ENCODE measurements at regions not wholly inside any gene's neighbourhood (a gene's known extent, or its start where the extent isn't known, plus 50 kb on each side); places are given as distances from the start of the nearest gene placed in this dataset.

DNA sequence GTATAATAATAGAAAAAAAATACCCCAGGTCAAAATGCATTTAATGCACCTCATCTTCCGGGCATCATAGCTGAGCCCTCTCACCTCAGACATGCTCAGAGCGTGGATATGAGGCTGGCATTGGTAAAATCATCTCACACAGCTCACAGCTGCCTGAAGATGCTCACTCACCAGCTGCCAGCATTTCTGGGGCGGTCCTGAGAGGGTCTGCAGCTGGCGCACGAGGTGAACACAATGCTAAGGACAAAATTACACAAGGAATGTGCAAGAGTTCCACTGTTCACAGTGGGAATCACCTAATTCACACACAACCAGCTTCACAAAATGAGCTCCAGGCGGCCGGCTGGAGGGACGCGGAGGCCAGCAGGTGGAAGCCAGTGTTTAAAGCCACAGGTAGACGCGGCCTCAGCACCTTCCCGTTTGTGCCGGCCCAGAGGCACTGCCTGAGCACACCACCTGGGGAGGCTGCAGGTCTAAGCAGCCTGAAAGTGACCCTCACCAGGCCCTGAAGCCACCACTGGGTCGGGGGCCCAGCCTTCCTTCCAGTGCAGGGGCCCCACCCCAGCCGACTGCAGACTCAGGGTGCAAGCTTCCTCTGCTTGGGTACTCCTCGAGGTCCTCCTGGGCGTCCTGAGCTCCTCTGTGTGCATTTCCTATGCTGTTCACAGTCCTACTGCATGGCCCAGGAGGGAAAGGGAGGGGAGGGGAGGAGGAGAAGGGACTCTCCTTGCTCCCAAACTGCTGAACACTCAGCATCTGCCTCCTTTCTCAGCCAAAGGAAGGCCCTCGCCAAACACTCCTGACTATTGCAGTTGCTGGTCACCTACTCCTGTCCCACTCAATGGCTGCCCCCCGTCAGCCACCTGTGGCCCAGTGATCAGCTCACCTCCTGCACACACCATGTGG, 61.2 kb upstream of the FAM20C start:
- H3K36me3 ChIP-seq (replicated peaks) = no peaks in the 10 kb centered on the region
- TF ChIP-seq, protein P1, sequence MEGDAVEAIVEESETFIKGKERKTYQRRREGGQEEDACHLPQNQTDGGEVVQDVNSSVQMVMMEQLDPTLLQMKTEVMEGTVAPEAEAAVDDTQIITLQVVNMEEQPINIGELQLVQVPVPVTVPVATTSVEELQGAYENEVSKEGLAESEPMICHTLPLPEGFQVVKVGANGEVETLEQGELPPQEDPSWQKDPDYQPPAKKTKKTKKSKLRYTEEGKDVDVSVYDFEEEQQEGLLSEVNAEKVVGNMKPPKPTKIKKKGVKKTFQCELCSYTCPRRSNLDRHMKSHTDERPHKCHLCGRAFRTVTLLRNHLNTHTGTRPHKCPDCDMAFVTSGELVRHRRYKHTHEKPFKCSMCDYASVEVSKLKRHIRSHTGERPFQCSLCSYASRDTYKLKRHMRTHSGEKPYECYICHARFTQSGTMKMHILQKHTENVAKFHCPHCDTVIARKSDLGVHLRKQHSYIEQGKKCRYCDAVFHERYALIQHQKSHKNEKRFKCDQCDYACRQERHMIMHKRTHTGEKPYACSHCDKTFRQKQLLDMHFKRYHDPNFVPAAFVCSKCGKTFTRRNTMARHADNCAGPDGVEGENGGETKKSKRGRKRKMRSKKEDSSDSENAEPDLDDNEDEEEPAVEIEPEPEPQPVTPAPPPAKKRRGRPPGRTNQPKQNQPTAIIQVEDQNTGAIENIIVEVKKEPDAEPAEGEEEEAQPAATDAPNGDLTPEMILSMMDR (IDR thresholded peaks at IDR 0.05; ENCODE audit: low read depth, low read length, missing control alignments) = no peak
- H3K27ac ChIP-seq = no peak overlapping the region
- H3K27me3 ChIP-seq (replicated peaks) = no peaks in the 10 kb centered on the region
- no peak overlapping the region for H3K4me3 ChIP-seq (ENCODE audit: low read depth, low read length)
- in situ Hi-C loops (cut with HindIII; ENCODE audit: low pct_ligation_motif_present, low sequenced_read_pairs) = no loop called here
- DNase-seq = no peak

DNA sequence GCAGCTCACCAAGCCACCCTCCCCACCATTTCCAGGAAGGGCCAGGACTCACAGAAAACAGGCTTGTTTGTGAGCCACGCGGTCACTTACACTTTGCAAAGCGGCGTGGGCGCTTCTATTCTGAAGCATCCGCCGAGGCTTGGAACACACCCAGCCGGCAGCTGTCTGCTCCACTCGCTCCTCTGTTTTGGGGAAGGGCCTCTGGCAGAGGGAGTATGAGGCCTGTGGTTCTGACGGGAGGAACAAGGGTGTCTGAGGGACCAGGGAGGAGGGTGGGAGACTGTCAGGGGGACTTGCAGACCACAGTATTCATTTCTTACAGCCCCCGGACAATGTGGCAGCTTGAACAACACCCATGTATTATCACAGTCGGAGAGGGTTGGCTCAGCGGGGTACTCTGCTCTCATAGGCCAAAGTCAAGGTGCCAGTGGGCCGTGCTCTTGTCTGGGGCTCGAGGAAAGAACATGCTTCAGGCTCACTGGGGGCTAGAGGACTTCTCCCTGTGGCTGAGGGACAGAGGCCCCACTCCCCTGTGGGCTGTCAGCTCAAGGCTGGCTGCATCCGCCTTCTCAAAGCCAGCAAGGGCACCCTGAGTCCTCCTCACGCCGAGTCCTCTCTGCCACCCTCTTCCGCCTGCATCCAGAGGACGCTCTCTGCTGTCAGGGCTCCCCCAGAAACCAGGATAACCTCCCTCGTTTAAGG, 60.4 kb upstream of the FAM20C start:
- no peak for DNase-seq
- in situ Hi-C loops (cut with HindIII; ENCODE audit: low pct_ligation_motif_present, low sequenced_read_pairs) = no loop called here
- Histone ChIP-seq H3K27me3 (replicated peaks) (no peaks in the 10 kb centered on the region), H3K4me3 (ENCODE audit: low read depth, low read length) (no peak overlapping the region), H3K36me3 (replicated peaks) (no peaks in the 10 kb centered on the region), H3K27ac (no peak overlapping the region)
- TF ChIP-seq, protein P1 (IDR thresholded peaks at IDR 0.05; ENCODE audit: low read depth, low read length, missing control alignments) = no peak

DNA sequence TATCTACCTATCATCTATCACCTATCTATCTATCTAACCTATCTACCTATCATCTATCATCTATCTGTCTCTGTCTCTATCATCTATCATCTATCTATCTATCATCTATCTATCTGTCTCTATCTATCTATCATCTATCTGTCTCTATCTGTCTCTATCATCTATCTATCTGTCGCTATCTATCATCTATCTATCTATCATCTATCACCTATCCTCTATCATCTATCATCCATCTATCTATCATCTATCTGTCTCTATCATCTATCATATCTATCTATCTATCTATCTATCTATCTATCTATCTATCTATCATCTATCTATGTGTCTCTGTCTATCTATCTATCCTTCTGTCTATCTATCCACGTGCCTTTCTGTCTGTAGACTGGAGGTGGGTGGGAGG, 59.5 kb upstream of the FAM20C start:
- TF ChIP-seq, protein P1 (IDR thresholded peaks at IDR 0.05; ENCODE audit: low read depth, low read length, missing control alignments) = no peak
- H3K36me3 ChIP-seq (replicated peaks) = no peaks in the 10 kb centered on the region
- H3K27ac ChIP-seq = no peak overlapping the region
- in situ Hi-C loops (cut with HindIII; ENCODE audit: low pct_ligation_motif_present, low sequenced_read_pairs) = no loop called here
- no peak for DNase-seq
- no peaks in the 10 kb centered on the region for H3K27me3 ChIP-seq (replicated peaks)
- no peak overlapping the region for H3K4me3 ChIP-seq (ENCODE audit: low read depth, low read length)

DNA sequence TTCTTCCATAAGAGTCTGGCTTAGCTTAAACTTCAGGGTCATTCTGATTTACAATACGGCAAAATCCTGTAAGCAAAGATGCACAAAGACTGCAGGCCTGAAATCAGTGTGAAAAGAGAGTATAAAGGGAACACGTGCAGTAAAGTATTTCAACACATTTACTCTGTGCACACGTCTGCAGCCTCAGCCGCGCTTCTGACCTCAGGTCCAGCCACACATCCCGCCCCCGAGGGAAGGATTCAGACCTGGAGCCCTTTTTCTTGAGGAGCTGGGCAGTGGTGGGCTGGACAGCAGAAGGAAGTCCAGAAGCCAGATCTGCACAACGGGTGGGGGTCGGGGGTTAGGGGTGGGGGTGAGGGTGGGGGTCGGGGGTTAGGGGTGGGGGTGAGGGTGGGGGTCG, 58.9 kb upstream of the FAM20C start:
- no peak for DNase-seq
- no peaks in the 10 kb centered on the region for H3K36me3 ChIP-seq (replicated peaks)
- no peak overlapping the region for H3K4me3 ChIP-seq (ENCODE audit: low read depth, low read length)
- no peaks in the 10 kb centered on the region for H3K27me3 ChIP-seq (replicated peaks)
- TF ChIP-seq, protein P1 (IDR thresholded peaks at IDR 0.05; ENCODE audit: low read depth, low read length, missing control alignments) = no peak
- no peak overlapping the region for H3K27ac ChIP-seq
- in situ Hi-C loops (cut with HindIII; ENCODE audit: low pct_ligation_motif_present, low sequenced_read_pairs) = no loop called here

DNA sequence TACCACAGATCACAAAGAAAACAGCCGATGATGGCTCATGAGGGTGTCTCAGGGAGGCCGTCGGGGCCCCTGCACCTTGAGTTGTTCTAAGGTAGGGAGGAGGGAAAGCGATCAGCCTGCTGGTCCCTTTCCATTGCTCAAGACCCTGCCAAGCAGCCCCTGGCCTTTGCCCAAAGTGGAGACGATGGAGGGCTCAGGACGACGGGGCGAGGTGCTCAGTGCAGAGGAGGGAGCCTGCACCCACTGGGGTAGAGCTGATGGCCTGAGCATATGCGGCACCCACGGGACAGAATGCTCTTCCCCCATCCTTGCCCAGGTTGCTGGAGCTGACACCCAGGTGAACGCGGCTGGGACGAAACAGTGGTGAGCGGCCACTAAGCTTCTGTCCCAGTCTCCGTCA, 58.3 kb upstream of the FAM20C start:
- no peak for DNase-seq
- Histone ChIP-seq H3K27ac (no peak overlapping the region), H3K36me3 (replicated peaks) (no peaks in the 10 kb centered on the region), H3K4me3 (ENCODE audit: low read depth, low read length) (no peak overlapping the region), H3K27me3 (replicated peaks) (no peaks in the 10 kb centered on the region)
- in situ Hi-C loops (cut with HindIII; ENCODE audit: low pct_ligation_motif_present, low sequenced_read_pairs) = no loop called here
- TF ChIP-seq, protein P1 (IDR thresholded peaks at IDR 0.05; ENCODE audit: low read depth, low read length, missing control alignments) = no peak
